GM21723 (cell line): ENCODE measurements at regions not wholly inside any gene's neighbourhood (a gene's known extent, or its start where the extent isn't known, plus 50 kb on each side); places are given as distances from the start of the nearest gene placed in this dataset.
"Not testable (repeated sequence)": the region's sequence is repeated elsewhere in the genome, so short reads cannot be mapped to it uniquely, and the experiment has no call there.

Experiments
- ATAC-seq: cut with Tn5 transposase; IDR thresholded peaks from one replicate; pipeline ENCODE4 v1.9.1; 2021; ENCODE audit warnings: mild to moderate bottlenecking, moderate library complexity; ENCODE audit not compliant: unreplicated experiment

GRCh38 chr10:124153023-124153826, 59.8 kb upstream of the CHST15 start:
- peak; percentile 92 for ATAC-seq

GRCh38 chr10:124152139-124153022, 59.0 kb upstream of the CHST15 start:
- ATAC-seq = no peak

GRCh38 chr10:124151466-124152095, 58.2 kb upstream of the CHST15 start:
- ATAC-seq = no peak

GRCh38 chr10:124150807-124151417, 57.5 kb upstream of the CHST15 start:
- no peak for ATAC-seq

GRCh38 chr10:124150189-124150806, 56.9 kb upstream of the CHST15 start:
- no peak for ATAC-seq

- ATAC-seq = no peak
Measured at GRCh38 chr10:124149189-124150042, 56.0 kb upstream of the CHST15 start.

- not testable (repeated sequence) for ATAC-seq
Measured at GRCh38 chr10:124148509-124149188, 55.3 kb upstream of the CHST15 start.

- ATAC-seq = no peak
Measured at GRCh38 chr10:124146483-124146882, 53.1 kb upstream of the CHST15 start.

GRCh38 chr10:124145109-124145870, 51.9 kb upstream of the CHST15 start:
- ATAC-seq = no peak

GRCh38 chr10:124144536-124144935, 51.1 kb upstream of the CHST15 start:
- no peak for ATAC-seq

GRCh38 chr10:124143721-124144120, 50.3 kb upstream of the CHST15 start:
- no peak for ATAC-seq
